Fibroblast of mammary gland (primary cell): ENCODE measurements at regions not wholly inside any gene's neighbourhood (a gene's known extent, or its start where the extent isn't known, plus 50 kb on each side); places are given as distances from the start of the nearest gene placed in this dataset.

Experiments used
- DNase-seq: peaks from one replicate; pipeline ENCODE4 v3.0.0-alpha.2; 2010; ENCODE audit warnings: low read depth
- H3K4me3 ChIP-seq: 2 replicates; pipeline ENCODE4 v1.5.1; 2011; ENCODE audit warnings: low read depth, mild to moderate bottlenecking, low read length, moderate library complexity; ENCODE audit not compliant: control insufficient read depth
- TF ChIP-seq, protein P1 (sequence below): conservative IDR thresholded peaks from 2 replicates; pipeline ENCODE4 v1.5.1; 2011; ENCODE audit warnings: low read depth, low read length, inconsistent platforms; ENCODE audit not compliant: control insufficient read depth, insufficient read depth

DNA sequence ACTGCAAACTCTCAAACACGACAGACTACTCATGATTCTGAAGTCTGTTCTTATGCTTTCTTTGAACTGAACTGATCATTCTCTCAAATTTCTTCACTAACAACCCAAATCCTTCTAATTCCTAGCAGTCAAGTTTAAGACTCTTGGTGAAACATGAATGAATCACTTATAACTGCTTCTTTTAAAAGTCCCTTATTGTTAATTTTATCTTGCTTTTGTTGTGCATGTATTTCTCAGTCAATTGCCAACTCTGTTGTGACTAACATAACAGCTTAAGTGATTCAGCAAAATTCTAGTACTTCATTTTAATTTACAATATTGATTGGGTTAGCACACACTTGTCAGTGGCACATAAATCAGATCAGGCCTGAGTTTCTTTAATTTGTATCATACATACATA lies 357.0 kb upstream of the FSIP2 start:
- no peak for DNase-seq
- no peak overlapping the region for H3K4me3 ChIP-seq
- TF ChIP-seq, protein P1, sequence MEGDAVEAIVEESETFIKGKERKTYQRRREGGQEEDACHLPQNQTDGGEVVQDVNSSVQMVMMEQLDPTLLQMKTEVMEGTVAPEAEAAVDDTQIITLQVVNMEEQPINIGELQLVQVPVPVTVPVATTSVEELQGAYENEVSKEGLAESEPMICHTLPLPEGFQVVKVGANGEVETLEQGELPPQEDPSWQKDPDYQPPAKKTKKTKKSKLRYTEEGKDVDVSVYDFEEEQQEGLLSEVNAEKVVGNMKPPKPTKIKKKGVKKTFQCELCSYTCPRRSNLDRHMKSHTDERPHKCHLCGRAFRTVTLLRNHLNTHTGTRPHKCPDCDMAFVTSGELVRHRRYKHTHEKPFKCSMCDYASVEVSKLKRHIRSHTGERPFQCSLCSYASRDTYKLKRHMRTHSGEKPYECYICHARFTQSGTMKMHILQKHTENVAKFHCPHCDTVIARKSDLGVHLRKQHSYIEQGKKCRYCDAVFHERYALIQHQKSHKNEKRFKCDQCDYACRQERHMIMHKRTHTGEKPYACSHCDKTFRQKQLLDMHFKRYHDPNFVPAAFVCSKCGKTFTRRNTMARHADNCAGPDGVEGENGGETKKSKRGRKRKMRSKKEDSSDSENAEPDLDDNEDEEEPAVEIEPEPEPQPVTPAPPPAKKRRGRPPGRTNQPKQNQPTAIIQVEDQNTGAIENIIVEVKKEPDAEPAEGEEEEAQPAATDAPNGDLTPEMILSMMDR: no peak

DNA sequence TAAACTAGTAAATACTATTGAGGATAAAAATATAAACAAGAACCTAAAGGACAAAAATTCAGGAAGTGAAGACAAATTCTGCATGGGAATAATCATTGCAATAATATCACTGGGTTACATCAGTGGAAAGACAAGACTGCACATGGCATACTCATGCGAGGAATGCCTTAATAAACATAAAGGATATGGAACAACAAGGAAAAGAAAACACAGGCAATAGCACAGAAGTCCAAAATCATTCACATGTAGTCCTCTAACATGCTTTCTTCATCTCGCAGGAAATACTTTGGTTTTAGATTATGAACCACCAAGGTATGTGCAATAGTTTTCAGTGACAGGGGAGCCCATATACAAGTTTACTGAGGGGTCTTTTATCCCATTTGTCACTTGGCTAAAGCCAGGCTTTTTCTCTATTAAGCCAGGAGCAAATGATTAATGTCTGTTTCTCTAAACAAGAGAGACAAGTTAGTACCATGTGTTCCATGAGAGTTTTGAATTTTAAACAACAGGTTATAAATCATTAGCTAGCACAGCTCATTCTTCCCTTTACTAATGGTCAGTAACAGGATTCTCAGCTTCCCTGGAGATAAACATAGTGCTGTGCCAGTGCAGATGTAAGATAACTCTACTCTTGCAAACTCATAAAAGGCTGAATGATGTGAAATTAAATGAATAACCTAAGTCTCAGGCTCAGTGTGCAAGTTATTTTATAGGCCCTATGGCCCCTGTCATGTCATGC lies 353.6 kb upstream of the FSIP2 start:
- no peak for DNase-seq
- H3K4me3 ChIP-seq: no peak overlapping the region
- TF ChIP-seq, protein P1: no peak

DNA sequence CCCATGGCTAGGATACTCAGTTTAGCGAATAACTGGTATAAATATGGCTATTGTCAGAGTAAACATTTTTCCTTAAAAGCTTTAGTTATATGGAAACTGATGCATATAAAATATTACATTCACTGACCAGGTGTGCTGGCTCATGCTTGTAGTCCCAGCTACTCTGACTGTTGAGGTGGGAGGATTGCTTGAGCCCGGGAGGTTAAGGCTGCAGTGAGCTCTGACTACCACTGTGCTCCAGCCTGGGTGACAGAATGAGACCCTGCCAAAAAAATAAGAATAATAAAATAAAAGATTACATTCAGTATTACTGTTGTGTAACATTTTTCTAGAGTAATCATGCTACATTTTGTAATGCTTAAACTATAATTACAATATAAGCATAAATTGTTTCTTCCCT lies 350.4 kb upstream of the FSIP2 start:
- TF ChIP-seq, protein P1: no peak
- no peak overlapping the region for H3K4me3 ChIP-seq
- no peak for DNase-seq

DNA sequence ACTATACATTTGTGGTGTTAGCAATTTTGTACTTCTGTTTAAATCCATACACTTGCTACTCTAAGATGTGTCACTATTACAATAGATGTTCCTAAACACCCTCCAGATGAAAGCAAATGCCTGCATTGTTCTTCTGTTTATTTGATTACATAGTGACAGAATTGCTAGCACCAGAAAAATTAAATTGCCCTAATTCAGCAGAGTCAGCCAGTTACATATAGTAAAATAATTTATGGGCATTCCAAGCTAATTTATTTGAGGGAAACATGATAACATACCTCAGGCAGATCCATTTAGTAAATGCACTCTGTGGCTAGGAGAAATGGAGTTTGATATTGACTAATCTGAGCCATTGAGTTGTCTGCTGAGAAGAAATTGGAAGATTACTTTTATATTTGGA lies 347.1 kb upstream of the FSIP2 start:
- TF ChIP-seq, protein P1: no peak
- H3K4me3 ChIP-seq: no peak overlapping the region
- no peak for DNase-seq

DNA sequence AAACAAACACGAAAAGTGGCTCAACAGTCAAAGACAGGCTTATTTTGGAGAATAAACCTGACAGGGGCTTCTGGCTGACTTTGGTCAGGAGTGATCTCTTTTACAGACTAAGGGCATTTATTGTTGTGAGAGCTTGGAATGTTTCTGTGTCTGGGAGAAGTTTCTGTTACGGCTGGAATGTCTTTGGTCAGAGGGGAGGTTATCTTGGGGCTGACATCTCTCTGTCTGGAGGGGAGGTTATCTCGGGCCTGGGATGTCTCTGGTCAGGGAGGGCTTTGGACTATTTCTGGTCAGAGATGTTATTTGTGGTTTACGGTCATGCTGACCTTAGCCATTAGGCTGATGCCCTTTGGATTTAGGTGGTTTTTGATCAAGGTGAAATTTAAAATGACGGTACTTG lies 345.5 kb upstream of the FSIP2 start:
- H3K4me3 ChIP-seq: no peak overlapping the region
- no peak for DNase-seq
- TF ChIP-seq, protein P1: no peak

DNA sequence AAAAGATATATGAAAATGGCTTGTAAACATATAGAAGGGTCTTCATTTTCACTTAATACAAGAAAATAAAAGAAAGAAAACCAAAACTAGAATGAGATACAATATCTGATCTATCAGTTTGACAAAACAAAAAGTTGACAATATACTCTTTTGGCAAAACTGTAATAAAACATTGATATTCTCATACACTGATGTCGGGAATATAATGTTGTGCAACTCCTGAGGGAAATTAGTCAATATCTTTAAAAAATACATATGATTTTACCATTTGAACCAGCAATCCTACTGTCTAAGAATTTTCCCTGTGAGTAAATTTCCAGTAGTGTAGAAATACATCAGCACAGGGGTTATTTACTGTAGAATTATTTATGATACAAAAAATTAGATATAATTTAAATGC lies 336.1 kb upstream of the FSIP2 start:
- TF ChIP-seq, protein P1: no peak
- DNase-seq: no peak
- H3K4me3 ChIP-seq: no peak overlapping the region
